HG03469 (cell line): ENCODE measurements at regions not wholly inside any gene's neighbourhood (a gene's known extent, or its start where the extent isn't known, plus 50 kb on each side); places are given as distances from the start of the nearest gene placed in this dataset.
"Not testable (repeated sequence)": the region's sequence is repeated elsewhere in the genome, so short reads cannot be mapped to it uniquely, and the experiment has no call there.

Experiments
- ATAC-seq: cut with Tn5 transposase; IDR thresholded peaks from one replicate; pipeline ENCODE4 v1.9.1; 2021; ENCODE audit warnings: mild to moderate bottlenecking, moderate library complexity, moderate number of reproducible peaks; ENCODE audit not compliant: unreplicated experiment

- no peak for ATAC-seq
Measured at GRCh38 chr13:109345433-109345941, 440.9 kb downstream of the IRS2 start.

GRCh38 chr13:109344552-109345157, 441.7 kb downstream of the IRS2 start:
- no peak for ATAC-seq

- ATAC-seq, result no peak
Measured at GRCh38 chr13:109336730-109337129, 449.7 kb downstream of the IRS2 start.

- no peak for ATAC-seq
Measured at GRCh38 chr13:109333893-109334651, 452.3 kb downstream of the IRS2 start.

GRCh38 chr13:109332506-109333499, 453.6 kb downstream of the IRS2 start:
- no peak for ATAC-seq

GRCh38 chr13:109331898-109332297, 454.5 kb downstream of the IRS2 start:
- no peak for ATAC-seq

- no peak for ATAC-seq
Measured at GRCh38 chr13:109331011-109331433, 455.4 kb downstream of the IRS2 start.

GRCh38 chr13:109330123-109330522, 456.3 kb downstream of the IRS2 start:
- ATAC-seq, result no peak

GRCh38 chr13:109329175-109329574, 457.2 kb downstream of the IRS2 start:
- ATAC-seq, result no peak

GRCh38 chr13:109326601-109327000, 459.8 kb downstream of the IRS2 start:
- ATAC-seq, result no peak

GRCh38 chr13:109323338-109323737, 463.0 kb downstream of the IRS2 start:
- ATAC-seq, result no peak

- no peak for ATAC-seq
Measured at GRCh38 chr13:109318945-109319590, 467.3 kb downstream of the IRS2 start.

GRCh38 chr13:109315481-109315880, 470.9 kb downstream of the IRS2 start:
- no peak for ATAC-seq

- no peak for ATAC-seq
Measured at GRCh38 chr13:109314101-109314500, 472.3 kb downstream of the IRS2 start.

- ATAC-seq, result no peak
Measured at GRCh38 chr13:109312399-109312798, 474.0 kb downstream of the IRS2 start.

GRCh38 chr13:109311431-109311976, 474.9 kb downstream of the IRS2 start:
- ATAC-seq, result not testable (repeated sequence)

GRCh38 chr13:109309625-109310363, 476.6 kb downstream of the IRS2 start:
- no peak for ATAC-seq

GRCh38 chr13:109307027-109307426, 479.4 kb downstream of the IRS2 start:
- ATAC-seq, result no peak

- no peak for ATAC-seq
Measured at GRCh38 chr13:109301726-109302125, 484.7 kb downstream of the IRS2 start.

- ATAC-seq, result no peak
Measured at GRCh38 chr13:109301276-109301675, 485.1 kb downstream of the IRS2 start.
